Activated naive CD8-positive, alpha-beta T cell treated with anti-CD3 and anti-CD28 coated beads, Interleukin-2, amount 10 ng/mL, durations not matched to agents 7 days and 5 days (primary cell): ENCODE measurements at regions not wholly inside any gene's neighbourhood (a gene's known extent, or its start where the extent isn't known, plus 50 kb on each side); places are given as distances from the start of the nearest gene placed in this dataset.
"Not testable (repeated sequence)": the region's sequence is repeated elsewhere in the genome, so short reads cannot be mapped to it uniquely, and the experiment has no call there.

Experiments used
- ATAC-seq: fragments of 150-1000 bp; cut with Tn5 transposase; one replicate; pipeline ENCODE4 v1.10.0; 2021; ENCODE audit warnings: low read depth, moderate library complexity
- POLR2A ChIA-PET: fragments of 350-600 bp; sonication (Branson Sonifier 250); formaldehyde crosslinking; loops from one replicate; lab custom pipeline; 2021; ENCODE audit warnings: antibody characterized with exemption; lab: Charles Lee
- DNase-seq: peaks from one replicate; pipeline ENCODE4 v3.0.0; 2021
- H3K27ac Mint-ChIP-seq: one replicate; pipeline ENCODE4 v1.8.0; 2022; ENCODE audit warnings: mild to moderate bottlenecking, mixed read lengths
- H3K27me3 Mint-ChIP-seq: one replicate; pipeline ENCODE4 v1.8.0; 2022; ENCODE audit warnings: mild to moderate bottlenecking, moderate library complexity, mixed read lengths
- H3K36me3 Mint-ChIP-seq: one replicate; pipeline ENCODE4 v1.8.0; 2021; ENCODE audit warnings: mild to moderate bottlenecking, mixed read lengths
- H3K4me1 Mint-ChIP-seq: one replicate; pipeline ENCODE4 v1.8.0; 2021; ENCODE audit warnings: mixed read lengths
- H3K4me3 Mint-ChIP-seq: one replicate; pipeline ENCODE4 v1.8.0; 2022; ENCODE audit warnings: mild to moderate bottlenecking, moderate library complexity, mixed read lengths
- H3K9me3 Mint-ChIP-seq: one replicate; pipeline ENCODE4 v1.8.0; 2021; ENCODE audit warnings: mixed read lengths

GRCh38 chr11:71322861-71323582 lies 70.6 kb upstream of the SHANK2 start:
- POLR2A ChIA-PET = no interaction called here
- Mint-ChIP-seq H3K27ac (no peak overlapping the region), H3K36me3 (no peaks in the 10 kb centered on the region), H3K4me3 (no peak overlapping the region), H3K4me1 (no peaks in the 10 kb centered on the region), H3K9me3 (peaks cover 5% of the 10 kb centered on the region), H3K27me3 (peaks cover 2% of the 10 kb centered on the region)
- DNase-seq = no peak
- no peak for ATAC-seq

GRCh38 chr11:71322192-71322735 lies 69.9 kb upstream of the SHANK2 start:
- POLR2A ChIA-PET = no interaction called here
- Mint-ChIP-seq H3K27me3 (peaks cover 2% of the 10 kb centered on the region), H3K9me3 (peaks cover 5% of the 10 kb centered on the region), H3K4me3 (no peak overlapping the region), H3K4me1 (no peaks in the 10 kb centered on the region), H3K27ac (no peak overlapping the region), H3K36me3 (no peaks in the 10 kb centered on the region)
- DNase-seq = no peak
- no peak for ATAC-seq

- no peak overlapping the region for H3K27ac Mint-ChIP-seq
- no peaks in the 10 kb centered on the region for H3K36me3 Mint-ChIP-seq
- ATAC-seq (no peak), DNase-seq (no peak)
- H3K4me3 Mint-ChIP-seq = no peak overlapping the region
- POLR2A ChIA-PET = no interaction called here
- H3K4me1 Mint-ChIP-seq = no peaks in the 10 kb centered on the region
- peaks cover 2% of the 10 kb centered on the region for H3K27me3 Mint-ChIP-seq
- H3K9me3 Mint-ChIP-seq = peaks cover 5% of the 10 kb centered on the region
These were observed 69.2 kb upstream of the SHANK2 start for GRCh38 chr11:71321433-71322191.

- Mint-ChIP-seq H3K4me3 (no peak overlapping the region), H3K9me3 (peaks cover 5% of the 10 kb centered on the region), H3K27ac (no peak overlapping the region), H3K27me3 (peaks cover 8% of the 10 kb centered on the region), H3K4me1 (no peaks in the 10 kb centered on the region), H3K36me3 (no peaks in the 10 kb centered on the region)
- POLR2A ChIA-PET = no interaction called here
- DNase-seq (no peak), ATAC-seq (no peak)
These were observed 64.3 kb upstream of the SHANK2 start for GRCh38 chr11:71316701-71317100.

GRCh38 chr11:71312616-71313015 lies 60.2 kb upstream of the SHANK2 start:
- H3K27me3 Mint-ChIP-seq, DNase-seq, H3K9me3 Mint-ChIP-seq, POLR2A ChIA-PET, H3K36me3 Mint-ChIP-seq, ATAC-seq, H3K4me1 Mint-ChIP-seq, H3K27ac Mint-ChIP-seq, H3K4me3 Mint-ChIP-seq: not testable (repeated sequence)

GRCh38 chr11:71311928-71312510 lies 59.6 kb upstream of the SHANK2 start:
- no peaks in the 10 kb centered on the region for H3K36me3 Mint-ChIP-seq
- no peak overlapping the region for H3K27ac Mint-ChIP-seq

GRCh38 chr11:71311176-71311925 lies 59.0 kb upstream of the SHANK2 start:
- Mint-ChIP-seq H3K4me1 (no peaks in the 10 kb centered on the region), H3K9me3 (no peaks in the 10 kb centered on the region), H3K27ac (no peak overlapping the region), H3K27me3 (peaks cover 5% of the 10 kb centered on the region), H3K36me3 (no peaks in the 10 kb centered on the region), H3K4me3 (no peak overlapping the region)
- POLR2A ChIA-PET = no interaction called here
- ATAC-seq (no peak), DNase-seq (no peak)

More at GRCh38 chr11:71311928-71312510, 59.6 kb upstream of the SHANK2 start:
- peaks cover 6% of the 10 kb centered on the region for H3K27me3 Mint-ChIP-seq
- POLR2A ChIA-PET = no interaction called here
- H3K4me1 Mint-ChIP-seq = no peaks in the 10 kb centered on the region
- H3K4me3 Mint-ChIP-seq = no peak overlapping the region
- no peak for ATAC-seq
- no peak for DNase-seq
- no peaks in the 10 kb centered on the region for H3K9me3 Mint-ChIP-seq

GRCh38 chr11:71310184-71310583 lies 57.8 kb upstream of the SHANK2 start:
- ATAC-seq (no peak), DNase-seq (no peak)
- Mint-ChIP-seq H3K36me3 (no peaks in the 10 kb centered on the region), H3K27me3 (peaks cover 4% of the 10 kb centered on the region), H3K4me1 (no peaks in the 10 kb centered on the region), H3K4me3 (no peak overlapping the region), H3K27ac (no peak overlapping the region), H3K9me3 (no peaks in the 10 kb centered on the region)
- POLR2A ChIA-PET = no interaction called here

DNA sequence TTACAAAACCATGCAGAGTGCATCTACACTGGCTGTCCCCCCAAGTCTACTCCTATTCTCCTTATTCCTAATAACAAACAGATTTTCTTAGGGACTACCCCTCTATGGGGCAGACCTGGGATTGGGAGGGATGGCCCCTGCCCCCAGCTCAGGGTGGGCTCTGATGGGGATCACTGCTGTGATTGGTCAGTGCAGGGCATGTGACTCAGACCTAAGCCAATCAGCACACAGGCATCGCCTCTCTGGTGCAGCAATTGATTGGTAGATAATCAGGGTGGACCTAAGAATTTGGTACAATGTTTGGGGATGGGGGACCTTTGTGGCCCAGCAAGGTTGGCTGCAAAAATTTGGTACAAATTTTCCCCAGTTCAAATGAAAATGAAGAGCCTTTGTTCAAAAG lies 57.2 kb upstream of the SHANK2 start:
- H3K9me3 Mint-ChIP-seq = no peaks in the 10 kb centered on the region
- peaks cover 2% of the 10 kb centered on the region for H3K27me3 Mint-ChIP-seq
- POLR2A ChIA-PET = no interaction called here
- no peak overlapping the region for H3K4me3 Mint-ChIP-seq
- no peaks in the 10 kb centered on the region for H3K4me1 Mint-ChIP-seq
- no peaks in the 10 kb centered on the region for H3K36me3 Mint-ChIP-seq
- H3K27ac Mint-ChIP-seq = no peak overlapping the region
- ATAC-seq (no peak), DNase-seq (no peak)

- no peaks in the 10 kb centered on the region for H3K9me3 Mint-ChIP-seq
- ATAC-seq (no peak), DNase-seq (no peak)
- POLR2A ChIA-PET = no interaction called here
- H3K27ac Mint-ChIP-seq = no peak overlapping the region
- H3K4me3 Mint-ChIP-seq = no peak overlapping the region
- H3K4me1 Mint-ChIP-seq = no peaks in the 10 kb centered on the region
- peaks cover 2% of the 10 kb centered on the region for H3K27me3 Mint-ChIP-seq
- H3K36me3 Mint-ChIP-seq = no peaks in the 10 kb centered on the region
These were observed 56.8 kb upstream of the SHANK2 start for GRCh38 chr11:71309181-71309580.

- no peak overlapping the region for H3K27ac Mint-ChIP-seq
- H3K4me3 Mint-ChIP-seq = no peak overlapping the region
- ATAC-seq (no peak), DNase-seq (no peak)
- no peaks in the 10 kb centered on the region for H3K4me1 Mint-ChIP-seq
- H3K27me3 Mint-ChIP-seq = peaks cover 2% of the 10 kb centered on the region
- no peaks in the 10 kb centered on the region for H3K9me3 Mint-ChIP-seq
- POLR2A ChIA-PET = no interaction called here
- no peaks in the 10 kb centered on the region for H3K36me3 Mint-ChIP-seq
These were observed 55.7 kb upstream of the SHANK2 start for GRCh38 chr11:71307811-71308645.

GRCh38 chr11:71305451-71306125 lies 53.2 kb upstream of the SHANK2 start:
- Mint-ChIP-seq H3K27me3 (peaks cover 3% of the 10 kb centered on the region), H3K27ac (no peak overlapping the region), H3K4me1 (no peaks in the 10 kb centered on the region), H3K9me3 (no peaks in the 10 kb centered on the region), H3K4me3 (no peak overlapping the region), H3K36me3 (no peaks in the 10 kb centered on the region)
- POLR2A ChIA-PET = no interaction called here
- ATAC-seq (no peak), DNase-seq (no peak)
